ENCODE measurements at regions not wholly inside any gene's neighbourhood (a gene's known extent, or its start where the extent isn't known, plus 50 kb on each side); places are given as distances from the start of the nearest gene placed in this dataset.

DNA sequence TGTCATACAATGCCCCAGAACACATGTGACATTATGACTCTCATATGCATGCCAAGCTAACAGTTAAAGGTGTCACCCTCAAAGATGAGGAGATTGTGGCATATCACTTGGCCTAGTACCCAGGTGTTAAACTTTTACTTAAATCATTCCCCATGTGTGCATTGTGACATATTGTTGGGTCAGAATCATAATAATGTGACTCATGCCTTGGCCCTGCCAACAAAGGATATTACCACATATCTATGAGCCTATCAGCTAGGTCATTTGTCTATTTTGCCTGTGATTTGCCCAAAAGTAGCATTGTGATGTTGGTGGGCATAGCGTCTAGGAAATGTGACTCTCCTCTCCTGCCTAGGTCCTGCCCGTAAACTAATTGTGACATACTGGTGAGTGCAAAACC lies 1147.1 kb upstream of the AMELY start:
- H3K9me3 ChIP-seq (ENCODE audit: low read length) = no peaks in the 10 kb centered on the region
- H3K4me2 ChIP-seq (ENCODE audit: low read length) = no peak overlapping the region
- DNase-seq (ENCODE audit: low spot score) = no peak
- POLR2A ChIA-PET = no interaction called here
- H3K36me3 ChIP-seq (ENCODE audit: insufficient read depth, low read length) = no peaks in the 10 kb centered on the region
- no peaks in the 10 kb centered on the region for H4K20me1 ChIP-seq (ENCODE audit: insufficient read depth, low read length)
- no TSS peak for BruUV-seq (replicated peaks)
- CTCF ChIA-PET (ENCODE audit: unreplicated experiment) = no interaction called here
- no peak overlapping the region for H2AFZ ChIP-seq (ENCODE audit: low read length)
- H3K4me1 ChIP-seq (ENCODE audit: insufficient read depth, low read length, poor library complexity, severe bottlenecking) = no peaks in the 10 kb centered on the region
- no peaks in the 10 kb centered on the region for H3K9me2 ChIP-seq (ENCODE audit: insufficient read depth, low read length)
- H3K79me2 ChIP-seq (ENCODE audit: insufficient read depth, low read depth, low read length) = no peaks in the 10 kb centered on the region
- no peak overlapping the region for H3K4me3 ChIP-seq (ENCODE audit: low read depth, low read length, poor library complexity, severe bottlenecking)
- TF ChIP-seq, protein P1, sequence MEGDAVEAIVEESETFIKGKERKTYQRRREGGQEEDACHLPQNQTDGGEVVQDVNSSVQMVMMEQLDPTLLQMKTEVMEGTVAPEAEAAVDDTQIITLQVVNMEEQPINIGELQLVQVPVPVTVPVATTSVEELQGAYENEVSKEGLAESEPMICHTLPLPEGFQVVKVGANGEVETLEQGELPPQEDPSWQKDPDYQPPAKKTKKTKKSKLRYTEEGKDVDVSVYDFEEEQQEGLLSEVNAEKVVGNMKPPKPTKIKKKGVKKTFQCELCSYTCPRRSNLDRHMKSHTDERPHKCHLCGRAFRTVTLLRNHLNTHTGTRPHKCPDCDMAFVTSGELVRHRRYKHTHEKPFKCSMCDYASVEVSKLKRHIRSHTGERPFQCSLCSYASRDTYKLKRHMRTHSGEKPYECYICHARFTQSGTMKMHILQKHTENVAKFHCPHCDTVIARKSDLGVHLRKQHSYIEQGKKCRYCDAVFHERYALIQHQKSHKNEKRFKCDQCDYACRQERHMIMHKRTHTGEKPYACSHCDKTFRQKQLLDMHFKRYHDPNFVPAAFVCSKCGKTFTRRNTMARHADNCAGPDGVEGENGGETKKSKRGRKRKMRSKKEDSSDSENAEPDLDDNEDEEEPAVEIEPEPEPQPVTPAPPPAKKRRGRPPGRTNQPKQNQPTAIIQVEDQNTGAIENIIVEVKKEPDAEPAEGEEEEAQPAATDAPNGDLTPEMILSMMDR (conservative IDR thresholded peaks at IDR 0.05; ENCODE audit: low read length) = no peak
- TF ChIP-seq EZH2phosphoT487 (IDR thresholded peaks at IDR 0.05; ENCODE audit: borderline replicate concordance, low read depth, low read length) = no peak
- no peak overlapping the region for H3K27ac ChIP-seq (ENCODE audit: low read depth, low read length, poor library complexity, severe bottlenecking)
- intact Hi-C loops (cut with micrococcal nuclease; ENCODE audit: unreplicated experiment) = no loop called here

- Histone ChIP-seq H3K36me3 (ENCODE audit: insufficient read depth, low read length) (no peaks in the 10 kb centered on the region), H3K79me2 (ENCODE audit: insufficient read depth, low read depth, low read length) (no peaks in the 10 kb centered on the region), H3K4me2 (ENCODE audit: low read length) (no peak overlapping the region), H2AFZ (ENCODE audit: low read length) (no peak overlapping the region), H3K9me2 (ENCODE audit: insufficient read depth, low read length) (no peaks in the 10 kb centered on the region), H3K4me3 (ENCODE audit: low read depth, low read length, poor library complexity, severe bottlenecking) (no peak overlapping the region), H3K4me1 (ENCODE audit: insufficient read depth, low read length, poor library complexity, severe bottlenecking) (no peaks in the 10 kb centered on the region), H3K9me3 (ENCODE audit: low read length) (no peaks in the 10 kb centered on the region), H3K27ac (ENCODE audit: low read depth, low read length, poor library complexity, severe bottlenecking) (no peak overlapping the region), H4K20me1 (ENCODE audit: insufficient read depth, low read length) (no peaks in the 10 kb centered on the region)
- BruUV-seq (replicated peaks) = no TSS peak
- TF ChIP-seq EZH2phosphoT487 (IDR thresholded peaks at IDR 0.05; ENCODE audit: borderline replicate concordance, low read depth, low read length) = no peak
- TF ChIP-seq, protein P1 (conservative IDR thresholded peaks at IDR 0.05; ENCODE audit: low read length) = no peak
- DNase-seq (ENCODE audit: low spot score) = no peak
- POLR2A ChIA-PET = interaction anchor here (0.6 kb wide), 1 partner anchor 371 kb away, joined by 3 read pairs; no protein-coding TSS in a partner anchor
- CTCF ChIA-PET (ENCODE audit: unreplicated experiment) = no interaction called here
- intact Hi-C loops (cut with micrococcal nuclease; ENCODE audit: unreplicated experiment) = no loop called here
These were observed 1139.8 kb upstream of the AMELY start for GRCh38 chrY:8051340-8051739.

GRCh38 chrY:8041238-8041637 lies 1129.7 kb upstream of the AMELY start:
- TF ChIP-seq, protein P1 (conservative IDR thresholded peaks at IDR 0.05; ENCODE audit: low read length) = no peak
- TF ChIP-seq EZH2phosphoT487 (IDR thresholded peaks at IDR 0.05; ENCODE audit: borderline replicate concordance, low read depth, low read length) = no peak
- H3K4me3 ChIP-seq (ENCODE audit: low read depth, low read length, poor library complexity, severe bottlenecking) = no peak overlapping the region
- BruUV-seq (replicated peaks) = no TSS peak
- no peaks in the 10 kb centered on the region for H4K20me1 ChIP-seq (ENCODE audit: insufficient read depth, low read length)
- no peak overlapping the region for H3K27ac ChIP-seq (ENCODE audit: low read depth, low read length, poor library complexity, severe bottlenecking)
- H3K9me3 ChIP-seq (ENCODE audit: low read length) = no peaks in the 10 kb centered on the region
- no peaks in the 10 kb centered on the region for H3K36me3 ChIP-seq (ENCODE audit: insufficient read depth, low read length)
- no peak for DNase-seq (ENCODE audit: low spot score)
- ChIA-PET CTCF (ENCODE audit: unreplicated experiment) (no interaction called here), POLR2A (no interaction called here)
- no peaks in the 10 kb centered on the region for H3K9me2 ChIP-seq (ENCODE audit: insufficient read depth, low read length)
- intact Hi-C loops (cut with micrococcal nuclease; ENCODE audit: unreplicated experiment) = no loop called here
- no peaks in the 10 kb centered on the region for H3K79me2 ChIP-seq (ENCODE audit: insufficient read depth, low read depth, low read length)
- H2AFZ ChIP-seq (ENCODE audit: low read length) = no peak overlapping the region
- no peak overlapping the region for H3K4me2 ChIP-seq (ENCODE audit: low read length)
- H3K4me1 ChIP-seq (ENCODE audit: insufficient read depth, low read length, poor library complexity, severe bottlenecking) = no peaks in the 10 kb centered on the region

Measured in OCI-LY7 (cell line).